ENCODE measurements at regions not wholly inside any gene's neighbourhood (a gene's known extent, or its start where the extent isn't known, plus 50 kb on each side); places are given as distances from the start of the nearest gene placed in this dataset.

GRCh38 chr5:23612701-23613100, 105.3 kb downstream of the PRDM9 start:
- POLR2A ChIA-PET = no interaction called here
- TF ChIP-seq SNIP1 (IDR thresholded peaks at IDR 0.05; ENCODE audit: low read depth) (no peak), ELF1 (tag; IDR thresholded peaks at IDR 0.05) (no peak), KHSRP (IDR thresholded peaks at IDR 0.05) (no peak), ZNF280B (CRISPR knock-in tag; IDR thresholded peaks at IDR 0.05) (no peak), ZNF165 (CRISPR knock-in tag; IDR thresholded peaks at IDR 0.05; ENCODE audit: borderline replicate concordance) (no peak), NKRF (IDR thresholded peaks at IDR 0.05; ENCODE audit: borderline replicate concordance) (no peak), PRMT5 (CRISPR knock-in tag; IDR thresholded peaks at IDR 0.05) (no peak), NONO (IDR thresholded peaks at IDR 0.05; ENCODE audit: low read depth in 2 of 2, low read length in 1 of 2) (no peak), EP400 (IDR thresholded peaks at IDR 0.05) (no peak), NFATC3 (IDR thresholded peaks at IDR 0.05) (no peak), ZNF79 (CRISPR knock-in tag; IDR thresholded peaks at IDR 0.05; ENCODE audit: low read depth) (no peak), ZNF408 (CRISPR knock-in tag; IDR thresholded peaks at IDR 0.05; ENCODE audit: low read depth) (no peak), ZBTB5 (IDR thresholded peaks at IDR 0.05) (no peak), SRF (CRISPR knock-in tag; IDR thresholded peaks at IDR 0.05) (no peak)

More at GRCh38 chr5:23612701-23613100, 105.3 kb downstream of the PRDM9 start:
- H4K20me1 ChIP-seq (replicated peaks; ENCODE audit: control insufficient read depth, insufficient read depth, low read length) = no peaks in the 10 kb centered on the region
- intact Hi-C loops (cut with micrococcal nuclease) (no loop called here), in situ Hi-C loops (cut with MboI) (no loop called here)
- H2AFZ ChIP-seq (ENCODE audit: low read depth, low read length) = no peak overlapping the region
- no peaks in the 10 kb centered on the region for H3K36me3 ChIP-seq (ENCODE audit: control insufficient read depth, insufficient read depth, low read length)
- CTCF ChIA-PET (ENCODE audit: low intra/inter-chr PET ratio) = no interaction called here
- no peak for FAIRE-seq
- no TSS peak for BruUV-seq (replicated peaks)
- no peaks in the 10 kb centered on the region for H3K9me3 ChIP-seq (replicated peaks; ENCODE audit: control insufficient read depth, insufficient read depth, low read depth, low read length)
- no peaks in the 10 kb centered on the region for H3K9me1 ChIP-seq (ENCODE audit: control insufficient read depth, insufficient read depth, low read length)
- WGBS (ENCODE audit: insufficient coverage, low coverage, missing lambda C conversion rate) = 0% methylated on average over 2 of the region's 2 CpGs
- H3K4me3 ChIP-seq = no peak overlapping the region
- no peak overlapping the region for H3K27ac ChIP-seq (ENCODE audit: extremely low read depth, low read depth, low read length)
- H3K4me1 ChIP-seq (replicated peaks in 1 of 2; ENCODE audit: control insufficient read depth in 2 of 2, insufficient read depth in 2 of 2, low read length in 2 of 2) = no peaks in the 10 kb centered on the region
- no peaks in the 10 kb centered on the region for H3K27me3 ChIP-seq (ENCODE audit: control insufficient read depth in 2 of 2, insufficient read depth in 2 of 2, low read length in 2 of 2)
- no peaks in the 10 kb centered on the region for H3K79me2 ChIP-seq (ENCODE audit: control insufficient read depth, insufficient read depth, low read length)
- no peak for DNase-seq (ENCODE audit: extremely low read depth in 1 of 4, low spot score in 3 of 4)
- no peak overlapping the region for H3K9ac ChIP-seq (ENCODE audit: insufficient read depth in 1 of 2, low read depth in 2 of 2, low read length in 2 of 2)
- H3K4me2 ChIP-seq (ENCODE audit: insufficient read depth, low read length) = no peak overlapping the region
- ATAC-seq = no peak
